SK-N-SH (cell line): ENCODE measurements at regions not wholly inside any gene's neighbourhood (a gene's known extent, or its start where the extent isn't known, plus 50 kb on each side); places are given as distances from the start of the nearest gene placed in this dataset.
"Not testable (repeated sequence)": the region's sequence is repeated elsewhere in the genome, so short reads cannot be mapped to it uniquely, and the experiment has no call there.

Experiments
- CTCF ChIA-PET: fragments of 300-600, 350-600 bp; formaldehyde crosslinking; extraction: SDS; loops from one replicate; lab custom pipeline; 2021; lab: Yijun Ruan, JAX
- POLR2A ChIA-PET: fragments of 350-600 bp; sonication (Branson Sonifier 250); formaldehyde crosslinking; extraction: SDS; loops from one replicate; lab custom pipeline; 2020; ENCODE audit warnings: antibody characterized with exemption, inconsistent platforms; lab: Yijun Ruan, JAX
- DNase-seq: peaks from one replicate; pipeline ENCODE4 v3.0.0; 2012
- H2AFZ ChIP-seq: fragments of 200-600 bp; sonication (generic); 2 replicates; pipeline ENCODE4 v1.8.1; 2016; ENCODE audit warnings: antibody characterized with exemption, mild to moderate bottlenecking, low read depth
- H3F3A ChIP-seq: fragments of 200-600 bp; sonication (generic); replicated peaks from 2 replicates; pipeline ENCODE3; 2016; ENCODE audit warnings: antibody characterized with exemption, mild to moderate bottlenecking; ENCODE audit not compliant: insufficient read depth
- H3K27ac ChIP-seq, 2 experiments: fragments of 200-500 bp in 1 of 2; fragments of 200-600 bp in 1 of 2; sonication (Bioruptor generic) in 1 of 2; sonication (generic), shearing (Covaris generic) in 1 of 2; 2 replicates each; pipeline versions ENCODE4 v1.5.1 to v1.6.1; 2014 to 2016; ENCODE audit warnings: low read depth in 2 of 2, inconsistent platforms in 1 of 2, low read length in 1 of 2, mild to moderate bottlenecking in 1 of 2, mixed read lengths in 1 of 2
- H3K27me3 ChIP-seq: fragments of 200-600 bp; sonication (generic), shearing (Covaris generic); 2 replicates; pipeline ENCODE4 v1.6.1; 2016; ENCODE audit warnings: mixed run types; ENCODE audit not compliant: insufficient read depth
- H3K36me3 ChIP-seq, 2 experiments: fragments of 200-500 bp in 1 of 2; fragments of 200-600 bp in 1 of 2; sonication (Bioruptor generic) in 1 of 2; sonication (generic) in 1 of 2; replicated peaks in 1 of 2; 2 replicates each; pipeline versions ENCODE3 to v1.5.1; 2014 to 2016; ENCODE audit warnings: low read length in 1 of 2, mild to moderate bottlenecking in 1 of 2; ENCODE audit not compliant: insufficient read depth in 2 of 2, control insufficient read depth in 1 of 2
- H3K4me1 ChIP-seq, 2 experiments: fragments of 200-500 bp in 1 of 2; fragments of 200-600 bp in 1 of 2; sonication (Bioruptor generic) in 1 of 2; sonication (generic), shearing (Covaris generic) in 1 of 2; 2 replicates each; pipeline versions ENCODE4 v1.5.1 to v1.6.1; 2014 to 2016; ENCODE audit warnings: low read depth in 1 of 2, low read length in 1 of 2, mixed run types in 1 of 2; ENCODE audit not compliant: insufficient read depth in 2 of 2, control insufficient read depth in 1 of 2
- H3K4me2 ChIP-seq: fragments of 200-600 bp; sonication (generic), shearing (Covaris generic); 2 replicates; pipeline ENCODE4 v1.6.1; 2017; ENCODE audit warnings: mixed run types
- H3K4me3 ChIP-seq, 2 experiments: fragments of 200-500 bp in 1 of 2; fragments of 200-600 bp in 1 of 2; sonication (Bioruptor generic) in 1 of 2; sonication (generic), shearing (Covaris generic) in 1 of 2; 2 replicates each; pipeline versions ENCODE4 v1.5.1 to v1.8.1; 2014 to 2016; ENCODE audit warnings: low read depth in 2 of 2, inconsistent platforms in 1 of 2, low read length in 1 of 2, mild to moderate bottlenecking in 1 of 2, mixed read lengths in 1 of 2, moderate library complexity in 1 of 2
- H3K79me2 ChIP-seq: fragments of 200-600 bp; sonication (generic); 2 replicates; pipeline ENCODE4 v1.8.1; 2017; ENCODE audit warnings: mild to moderate bottlenecking; ENCODE audit not compliant: insufficient read depth
- H3K9ac ChIP-seq: fragments of 200-600 bp; sonication (generic); 2 replicates; pipeline ENCODE4 v1.6.1; 2017; ENCODE audit warnings: mixed run types
- H3K9me2 ChIP-seq: fragments of 200-600 bp; sonication (generic); 2 replicates; pipeline ENCODE4 v1.6.1; 2017; ENCODE audit warnings: mixed run types
- H3K9me3 ChIP-seq: fragments of 200-600 bp; sonication (generic); 2 replicates; pipeline ENCODE4 v1.6.1; 2017; ENCODE audit warnings: mixed run types, mild to moderate bottlenecking, moderate library complexity
- H4K20me1 ChIP-seq: fragments of 200-600 bp; sonication (generic); 2 replicates; pipeline ENCODE4 v1.6.1; 2017; ENCODE audit warnings: mild to moderate bottlenecking, mixed run types; ENCODE audit not compliant: insufficient read depth
- GATA2 ChIP-seq: sonication (generic); formaldehyde crosslinking; IDR thresholded peaks from 2 replicates; pipeline ENCODE4 v1.5.0; 2020; ENCODE audit warnings: mild to moderate bottlenecking, missing genetic modification reagents
- WGBS: methylation state at CpG from one replicate; pipeline ENCODE4 v1.1.6; 2017; ENCODE audit warnings: low lambda C conversion rate; 5-methylcytosine and 5-hydroxymethylcytosine counted together

DNA sequence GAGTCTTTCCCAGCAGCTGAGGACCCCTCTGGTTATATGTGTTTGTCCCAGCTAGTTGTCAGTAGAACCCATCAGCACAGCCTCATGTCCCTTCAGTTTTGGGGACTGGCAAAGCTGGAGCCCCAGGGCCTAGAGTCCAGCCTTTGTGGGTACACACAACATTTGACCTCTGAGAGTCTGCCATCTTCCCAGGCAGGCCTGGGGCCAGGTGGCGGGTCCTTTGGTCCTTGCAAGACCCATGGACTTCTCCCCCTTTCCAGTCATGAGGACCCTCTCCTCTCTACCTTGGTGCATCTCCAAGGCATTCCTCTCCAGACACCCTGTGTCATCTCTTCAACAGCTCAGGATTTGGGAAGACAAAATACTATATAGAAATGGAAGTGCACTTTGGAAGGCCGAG, 198.4 kb downstream of the ZNF37A start:
- POLR2A ChIA-PET, DNase-seq, H3K9me3 ChIP-seq, H3K27ac ChIP-seq, H3K9ac ChIP-seq, H3K9me2 ChIP-seq, H3K4me3 ChIP-seq, H2AFZ ChIP-seq, H4K20me1 ChIP-seq, H3K79me2 ChIP-seq, H3K27me3 ChIP-seq, H3F3A ChIP-seq, H3K36me3 ChIP-seq, H3K4me2 ChIP-seq, H3K4me1 ChIP-seq, CTCF ChIA-PET: not testable (repeated sequence)
- WGBS: 5% methylated on average over 2 of the region's 2 CpGs

DNA sequence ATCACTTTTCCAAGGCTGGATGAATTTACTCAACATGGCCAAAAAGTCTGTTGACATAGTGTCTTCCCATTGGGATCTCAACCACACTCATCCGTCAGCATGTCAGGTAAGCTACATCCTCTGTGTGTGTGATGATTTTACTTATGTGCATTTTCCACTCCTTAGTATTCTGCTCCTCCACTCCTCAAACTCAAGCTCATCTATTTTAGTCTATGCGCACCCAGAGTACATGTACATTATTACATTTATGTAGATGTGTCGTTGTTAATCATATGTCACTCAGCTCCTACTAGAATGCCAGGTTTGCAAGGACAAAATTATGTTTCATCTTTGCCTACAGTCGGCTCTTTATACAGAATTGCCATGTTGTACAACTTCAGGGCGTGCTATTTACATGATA, 216.0 kb downstream of the ZNF37A start:
- H3K9me3 ChIP-seq, POLR2A ChIA-PET, H3K4me3 ChIP-seq, H3K4me2 ChIP-seq, H3K9ac ChIP-seq, H3F3A ChIP-seq, H4K20me1 ChIP-seq, H3K9me2 ChIP-seq, H3K27me3 ChIP-seq, DNase-seq, H3K36me3 ChIP-seq, H2AFZ ChIP-seq, CTCF ChIA-PET, H3K27ac ChIP-seq, H3K79me2 ChIP-seq, H3K4me1 ChIP-seq: not testable (repeated sequence)
- 6% methylated on average over 5 of the region's 5 CpGs for WGBS

GRCh38 chr10:38315090-38315805, 221.1 kb downstream of the ZNF37A start:
- H3K79me2 ChIP-seq, H3K4me2 ChIP-seq, H3K27me3 ChIP-seq, H3K9ac ChIP-seq, H3K36me3 ChIP-seq, H3K27ac ChIP-seq, H3K4me1 ChIP-seq, H3F3A ChIP-seq, POLR2A ChIA-PET, H2AFZ ChIP-seq, DNase-seq, CTCF ChIA-PET, H4K20me1 ChIP-seq, H3K4me3 ChIP-seq, H3K9me3 ChIP-seq, H3K9me2 ChIP-seq: not testable (repeated sequence)
- 39% methylated on average over 4 of the region's 4 CpGs for WGBS

DNA sequence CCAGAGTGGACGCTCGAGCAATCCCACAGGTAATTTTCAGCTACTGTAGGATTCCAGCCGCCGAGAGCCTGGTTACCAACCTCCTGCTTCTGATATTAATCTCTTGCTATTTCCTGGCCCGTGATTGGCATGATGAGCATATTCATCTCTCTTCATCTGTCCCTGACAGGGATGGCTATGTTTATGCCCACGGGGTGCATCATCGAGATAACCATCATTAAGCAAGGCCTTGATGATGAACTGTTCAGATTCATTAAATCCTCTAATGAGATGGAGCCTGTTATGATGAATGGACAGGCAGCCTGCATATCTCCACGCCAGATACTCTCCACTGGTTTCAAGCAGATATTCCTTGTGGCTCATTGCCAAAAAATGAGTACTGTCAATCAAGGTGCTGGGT, 227.3 kb downstream of the ZNF37A start:
- H3K9ac ChIP-seq, H3K36me3 ChIP-seq, H4K20me1 ChIP-seq, POLR2A ChIA-PET, H3K27me3 ChIP-seq, H3K9me2 ChIP-seq, H3K4me2 ChIP-seq, H3K79me2 ChIP-seq, H3K9me3 ChIP-seq, H2AFZ ChIP-seq, H3F3A ChIP-seq, CTCF ChIA-PET, H3K27ac ChIP-seq, H3K4me3 ChIP-seq, H3K4me1 ChIP-seq: not testable (repeated sequence)
- DNase-seq: peak; percentile 0
- WGBS: 0% methylated on average over 4 of the region's 8 CpGs
- TF ChIP-seq GATA2 (CRISPR knock-in tag): peak; percentile 70

- H3K4me3 ChIP-seq, H3K36me3 ChIP-seq, POLR2A ChIA-PET, H3K27me3 ChIP-seq, DNase-seq, H3F3A ChIP-seq, H4K20me1 ChIP-seq, H2AFZ ChIP-seq, CTCF ChIA-PET, H3K4me2 ChIP-seq, H3K9ac ChIP-seq, H3K4me1 ChIP-seq, H3K9me2 ChIP-seq, H3K27ac ChIP-seq, H3K79me2 ChIP-seq, H3K9me3 ChIP-seq: not testable (repeated sequence)
- 20% methylated on average over 2 of the region's 2 CpGs for WGBS
These were observed 236.2 kb downstream of the ZNF37A start for GRCh38 chr10:38330306-38330705.

DNA sequence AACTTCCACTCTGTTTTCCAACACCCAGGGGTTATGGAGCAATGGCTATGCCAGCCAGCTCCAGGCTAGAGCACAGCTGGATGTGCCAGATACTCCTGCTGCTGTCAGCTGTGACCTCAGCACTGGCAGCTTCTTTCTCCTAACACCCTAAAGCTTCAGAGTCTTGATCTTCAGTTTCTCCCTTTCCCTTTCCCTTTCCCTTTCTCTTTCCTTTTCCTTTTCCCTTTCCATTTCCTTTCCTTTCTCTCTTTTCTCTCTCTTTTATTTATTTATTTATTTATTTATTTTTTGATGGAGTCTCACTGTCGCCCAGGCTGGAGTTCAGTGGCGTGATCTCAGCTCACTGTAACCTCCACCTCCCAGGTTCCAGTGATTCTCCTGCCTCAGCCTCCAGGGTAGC, 237.0 kb downstream of the ZNF37A start:
- H3K4me2 ChIP-seq, H3K27ac ChIP-seq, H3K4me3 ChIP-seq, H3K4me1 ChIP-seq, H2AFZ ChIP-seq, H3K79me2 ChIP-seq, H3K9me2 ChIP-seq, H3F3A ChIP-seq, H3K9me3 ChIP-seq, CTCF ChIA-PET, H3K27me3 ChIP-seq, H3K36me3 ChIP-seq, H4K20me1 ChIP-seq, DNase-seq, POLR2A ChIA-PET, H3K9ac ChIP-seq: not testable (repeated sequence)
- WGBS: 6% methylated on average over 2 of the region's 2 CpGs
